OCI-LY3 (cell line): ENCODE measurements at regions not wholly inside any gene's neighbourhood (a gene's known extent, or its start where the extent isn't known, plus 50 kb on each side); places are given as distances from the start of the nearest gene placed in this dataset.

Experiments
- CTCF ChIP-seq: fragments of 200-600, 300-600 bp; sonication (generic); IDR thresholded peaks from 2 replicates; pipeline ENCODE4 v1.5.1; 2014; ENCODE audit warnings: antibody characterized with exemption, low read length, low read depth
- EZH2phosphoT487 ChIP-seq: fragments of 200-600 bp; shearing (Covaris generic); IDR thresholded peaks from 2 replicates; pipeline ENCODE4 v1.6.1; 2018; ENCODE audit warnings: antibody characterized with exemption, mixed run types, low read depth

- no peak for TF ChIP-seq CTCF
- TF ChIP-seq EZH2phosphoT487, result no peak
These were observed 877.1 kb upstream of the CDH8 start for GRCh38 chr16:62913333-62913732.
